GM12878 (cell line): ENCODE measurements at regions not wholly inside any gene's neighbourhood (a gene's known extent, or its start where the extent isn't known, plus 50 kb on each side); places are given as distances from the start of the nearest gene placed in this dataset.

Source experiments
- ATAC-seq: fragments of 200-7000 bp; cut with Tn5 transposase; 3 replicates; pipeline ENCODE4 v1.9.1; 2020; ENCODE audit warnings: mild to moderate bottlenecking, moderate library complexity
- BruUV-seq: library from RNA; stranded (reverse); fragments of 400-500 nt; replicated peaks from 2 replicates; lab custom pipeline; 2021; lab: Mats Ljungman, UMichigan
- CTCF ChIA-PET: fragments of 300-600 bp; sonication (Branson Sonifier 250); formaldehyde crosslinking; extraction: SDS; loops from one replicate; lab custom pipeline; 2021; ENCODE audit warnings: inconsistent platforms; lab: Yijun Ruan, JAX
- POLR2A ChIA-PET: fragments of 350-600 bp; formaldehyde crosslinking; extraction: SDS; loops from one replicate; lab custom pipeline; 2021; ENCODE audit warnings: inconsistent platforms; lab: Charles Lee
- RAD21 ChIA-PET: fragments of 300-600 bp; sonication (Branson Sonifier 250); formaldehyde crosslinking; loops from one replicate; lab custom pipeline; 2023; ENCODE audit warnings: antibody characterized with exemption; ENCODE audit not compliant: unreplicated experiment; lab: Charles Lee
- SMC1A ChIA-PET: fragments of 300-600 bp; sonication (Branson Sonifier 250); formaldehyde crosslinking; loops from one replicate; lab custom pipeline; 2023; ENCODE audit not compliant: unreplicated experiment, uncharacterized antibody; lab: Charles Lee
- DNase-seq: peaks from one replicate; pipeline ENCODE4 v3.0.0-alpha.2; 2011; ENCODE audit warnings: low read depth, low spot score
- FAIRE-seq: peaks from 3 replicates; lab custom pipeline; 2011; peaks lifted over from hg19 to GRCh38; lab: Jason Lieb, UNC
- H2AFZ ChIP-seq: 2 replicates; pipeline ENCODE4 v1.6.0; 2011; ENCODE audit warnings: low read depth, low read length, control low read depth; ENCODE audit not compliant: control insufficient read depth
- H3K27ac ChIP-seq: 2 replicates; pipeline ENCODE4 v1.5.1; 2011; ENCODE audit warnings: control low read depth; ENCODE audit not compliant: control insufficient read depth, insufficient read depth
- H3K27me3 ChIP-seq, 2 experiments: replicated peaks in 1 of 2; 2 replicates each; pipeline versions ENCODE4 v1.6.0 to v1.6.1; 2011; ENCODE audit warnings: low read length in 1 of 2; ENCODE audit not compliant: control insufficient read depth in 2 of 2, insufficient read depth in 2 of 2
- H3K36me3 ChIP-seq, 2 experiments: 2 replicates each; pipeline ENCODE4 v1.5.1; 2011; ENCODE audit warnings: low read length in 1 of 2; ENCODE audit not compliant: control insufficient read depth in 2 of 2, insufficient read depth in 2 of 2
- H3K4me1 ChIP-seq: 2 replicates; pipeline ENCODE4 v1.6.1; 2011; ENCODE audit warnings: mild to moderate bottlenecking, low read length, moderate library complexity, mixed read lengths; ENCODE audit not compliant: control insufficient read depth, insufficient read depth
- H3K4me2 ChIP-seq: 2 replicates; pipeline ENCODE4 v1.6.0; 2011; ENCODE audit warnings: control low read depth; ENCODE audit not compliant: control insufficient read depth, insufficient read depth
- H3K4me3 ChIP-seq: fragments of 200-600 bp; sonication (generic); 2 replicates; pipeline ENCODE4 v1.5.1; 2016
- H3K79me2 ChIP-seq: 2 replicates; pipeline ENCODE4 v1.6.0; 2011; ENCODE audit warnings: low read length; ENCODE audit not compliant: control insufficient read depth, insufficient read depth
- H3K9ac ChIP-seq: 2 replicates; pipeline ENCODE4 v1.8.0; 2011; ENCODE audit warnings: low read length, control low read depth, mixed read lengths; ENCODE audit not compliant: control insufficient read depth, insufficient read depth
- H3K9me3 ChIP-seq: replicated peaks from 3 replicates; pipeline ENCODE4 v1.5.1; 2011; ENCODE audit warnings: mild to moderate bottlenecking, low read length; ENCODE audit not compliant: control insufficient read depth, insufficient read depth
- H4K20me1 ChIP-seq: 2 replicates; pipeline ENCODE4 v1.6.0; 2011; ENCODE audit not compliant: control insufficient read depth, insufficient read depth
- BACH1 ChIP-seq: fragments of 450-650 bp; IDR thresholded peaks from 2 replicates; pipeline ENCODE4 v1.6.1; 2017; ENCODE audit warnings: mild to moderate bottlenecking, borderline replicate concordance
- BMI1 ChIP-seq: fragments of 450-650 bp; IDR thresholded peaks from 2 replicates; pipeline ENCODE4 v1.6.1; 2016; ENCODE audit warnings: mild to moderate bottlenecking, moderate library complexity, borderline replicate concordance
- GABPA ChIP-seq: IDR thresholded peaks from 2 replicates; pipeline ENCODE4 v1.6.1; 2014; ENCODE audit warnings: antibody characterized with exemption, low read depth, mild to moderate bottlenecking, inconsistent platforms
- IKZF1 ChIP-seq: fragments of 450-650 bp; conservative IDR thresholded peaks from 2 replicates; pipeline ENCODE4 v1.6.1; 2017; ENCODE audit warnings: antibody characterized with exemption, mild to moderate bottlenecking
- IKZF2 ChIP-seq, 2 experiments: fragments of 450-650 bp; IDR thresholded peaks; 2 replicates each; pipeline ENCODE4 v1.6.1; 2017; ENCODE audit warnings: mild to moderate bottlenecking in 2 of 2, moderate library complexity in 2 of 2
- MEF2A ChIP-seq: IDR thresholded peaks from 2 replicates; pipeline ENCODE4 v1.6.1; 2011; ENCODE audit warnings: low read depth, mild to moderate bottlenecking, low read length, moderate library complexity; ENCODE audit not compliant: insufficient read depth
- MLLT1 ChIP-seq: fragments of 450-650 bp; IDR thresholded peaks from 2 replicates; pipeline ENCODE4 v1.6.1; 2016; ENCODE audit warnings: mild to moderate bottlenecking
- NRF1 ChIP-seq: conservative IDR thresholded peaks from 2 replicates; pipeline ENCODE4 v1.6.1; 2011; ENCODE audit warnings: mild to moderate bottlenecking, low read depth, low read length, improper control_type of control experiment
- POLR2AphosphoS5 ChIP-seq: IDR thresholded peaks from 2 replicates; pipeline ENCODE4 v1.6.1; 2011; ENCODE audit warnings: mild to moderate bottlenecking, low read length, inconsistent platforms
- RCOR1 ChIP-seq: conservative IDR thresholded peaks from 2 replicates; pipeline ENCODE4 v1.6.1; 2012; ENCODE audit warnings: low read depth, low read length, improper control_type of control experiment
- RELA ChIP-seq: fragments of 450-650 bp; IDR thresholded peaks from 2 replicates; pipeline ENCODE4 v1.8.0; 2014; ENCODE audit warnings: borderline replicate concordance; ENCODE audit not compliant: partially characterized antibody
- RUNX3 ChIP-seq: IDR thresholded peaks from 2 replicates; pipeline ENCODE4 v1.6.1; 2012; ENCODE audit warnings: low read length, inconsistent platforms
- SMARCA5 ChIP-seq: fragments of 450-650 bp; IDR thresholded peaks from 2 replicates; pipeline ENCODE4 v1.6.1; 2017; ENCODE audit warnings: mild to moderate bottlenecking
- SMC3 ChIP-seq: IDR thresholded peaks from 2 replicates; pipeline ENCODE4 v1.6.1; 2011; ENCODE audit warnings: low read length, improper control_type of control experiment, borderline replicate concordance
- SP1 ChIP-seq: IDR thresholded peaks from one replicate; pipeline ENCODE4 v1.6.1; 2011; ENCODE audit warnings: low read depth, low read length
- SREBF2 ChIP-seq: IDR thresholded peaks from 2 replicates; pipeline ENCODE4 v1.6.1; 2012; ENCODE audit warnings: mild to moderate bottlenecking, low read length
- SRF ChIP-seq, 2 experiments: IDR thresholded peaks; 2 replicates each; pipeline ENCODE4 v1.6.1; 2011; ENCODE audit warnings: low read depth in 2 of 2, low read length in 2 of 2, mild to moderate bottlenecking in 1 of 2, moderate library complexity in 1 of 2
- TARDBP ChIP-seq: IDR thresholded peaks from 2 replicates; pipeline ENCODE4 v1.6.1; 2016; ENCODE audit warnings: borderline replicate concordance
- YBX1 ChIP-seq: fragments of 450-650 bp; IDR thresholded peaks from 2 replicates; pipeline ENCODE4 v1.6.1; 2016; ENCODE audit warnings: antibody characterized with exemption
- ZBED1 ChIP-seq: IDR thresholded peaks from 2 replicates; pipeline ENCODE4 v1.6.1; 2016; ENCODE audit warnings: borderline replicate concordance
- WGBS: methylation state at CpG from one replicate; pipeline ENCODE4 v1.1.6; 2016; ENCODE audit warnings: low lambda C conversion rate; ENCODE audit not compliant: insufficient replicate concordance, insufficient coverage; ENCODE audit errors: missing lambda C conversion rate; 5-methylcytosine and 5-hydroxymethylcytosine counted together
- in situ Hi-C: fragments of 300-500 bp; cut with MboI; formaldehyde crosslinking; loops from 9 replicates; pipeline ENCODE4 v1.14.3; 2018; ENCODE audit warnings: mixed read lengths
- intact Hi-C: fragments of 100-400 bp; cut with micrococcal nuclease; formaldehyde crosslinking; loops from one replicate; pipeline ENCODE4 v1.14.2; 2022; ENCODE audit not compliant: unreplicated experiment

- Histone ChIP-seq H4K20me1 (no peaks in the 10 kb centered on the region), H3K36me3 (no peaks in the 10 kb centered on the region), H3K9ac (no peak overlapping the region), H2AFZ (no peak overlapping the region), H3K4me3 (no peak overlapping the region), H3K79me2 (no peaks in the 10 kb centered on the region), H3K27ac (no peak overlapping the region), H3K9me3 (no peaks in the 10 kb centered on the region), H3K4me1 (no peaks in the 10 kb centered on the region), H3K27me3 (no peaks in the 10 kb centered on the region), H3K4me2 (no peak overlapping the region)
- ChIA-PET RAD21 (no interaction called here), SMC1A (no interaction called here), POLR2A (no interaction called here), CTCF (no interaction called here)
- no peak for FAIRE-seq
- intact Hi-C loops: no loop called here
- in situ Hi-C loops: no loop called here
- DNase-seq: no peak
- BruUV-seq: no TSS peak
- TF ChIP-seq IKZF2 (IDR thresholded peaks at IDR 0.05): no peak
- no peak for TF ChIP-seq YBX1
- no peak for TF ChIP-seq TARDBP
- TF ChIP-seq RELA: no peak
- TF ChIP-seq SP1: no peak
- no peak for TF ChIP-seq RCOR1
- no peak for TF ChIP-seq MEF2A
- TF ChIP-seq SMC3: no peak
- no peak for TF ChIP-seq ZBED1
- TF ChIP-seq NRF1: no peak
- no peak for TF ChIP-seq POLR2AphosphoS5
- no peak for TF ChIP-seq IKZF1
- TF ChIP-seq SRF (IDR thresholded peaks at IDR 0.05; ENCODE audit: low read depth in 2 of 2, low read length in 2 of 2): no peak
- no peak for TF ChIP-seq GABPA
- TF ChIP-seq BMI1: no peak
- no peak for TF ChIP-seq SREBF2
- TF ChIP-seq SMARCA5: no peak
- TF ChIP-seq RUNX3: no peak
- TF ChIP-seq BACH1: no peak
- no peak for TF ChIP-seq MLLT1
- 22% methylated on average over 2 of the region's 2 CpGs for WGBS
- ATAC-seq: no peak
Measured at GRCh38 chr14:40232302-40232701, 800.1 kb upstream of the FBXO33 start.
